IPS-18a (cell line): ENCODE measurements at regions not wholly inside any gene's neighbourhood (a gene's known extent, or its start where the extent isn't known, plus 50 kb on each side); places are given as distances from the start of the nearest gene placed in this dataset.
"Not testable (repeated sequence)": the region's sequence is repeated elsewhere in the genome, so short reads cannot be mapped to it uniquely, and the experiment has no call there.

Experiments
- H3K27ac ChIP-seq: one replicate; pipeline ENCODE4 v1.5.1; 2013; ENCODE audit warnings: low read length
- H3K27me3 ChIP-seq: one replicate; pipeline ENCODE4 v1.6.1; 2013; ENCODE audit warnings: mild to moderate bottlenecking, low read length; ENCODE audit not compliant: control insufficient read depth, insufficient read depth
- H3K36me3 ChIP-seq: one replicate; pipeline ENCODE4 v1.6.1; 2013; ENCODE audit warnings: low read depth, low read length; ENCODE audit not compliant: control insufficient read depth
- H3K4me1 ChIP-seq: one replicate; pipeline ENCODE4 v1.6.1; 2013; ENCODE audit warnings: low read depth, low read length; ENCODE audit not compliant: control insufficient read depth
- H3K4me3 ChIP-seq: one replicate; pipeline ENCODE4 v1.5.1; 2013; ENCODE audit warnings: low read length
- H3K9ac ChIP-seq: one replicate; pipeline ENCODE4 v1.6.1; 2013; ENCODE audit warnings: mild to moderate bottlenecking, low read length, moderate library complexity
- H3K9me3 ChIP-seq: one replicate; pipeline ENCODE4 v1.6.1; 2013; ENCODE audit warnings: low read depth, low read length; ENCODE audit not compliant: control insufficient read depth

DNA sequence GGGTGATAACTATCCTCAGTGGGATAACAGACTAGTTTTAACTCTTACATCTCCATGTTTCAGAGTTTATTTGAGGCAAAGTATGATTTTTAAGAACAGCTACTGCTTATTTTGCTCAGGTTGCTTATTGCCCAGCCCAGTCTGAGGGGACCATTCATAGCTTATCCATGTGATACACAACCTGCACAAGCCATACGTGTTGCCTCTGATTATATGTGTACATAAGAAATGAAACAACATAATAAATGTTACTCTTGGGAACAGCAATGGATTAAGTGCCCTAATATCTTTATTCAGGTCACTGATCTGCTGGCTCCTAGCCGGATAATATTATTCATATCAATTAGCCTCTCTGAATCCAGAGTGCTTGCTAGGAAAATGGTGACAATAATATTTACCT, 236.2 kb downstream of the CGGBP1 start:
- Histone ChIP-seq H3K4me3 (no peak overlapping the region), H3K4me1 (no peaks in the 10 kb centered on the region), H3K36me3 (no peaks in the 10 kb centered on the region), H3K27ac (no peak overlapping the region), H3K27me3 (no peaks in the 10 kb centered on the region), H3K9me3 (no peaks in the 10 kb centered on the region), H3K9ac (no peak overlapping the region)

DNA sequence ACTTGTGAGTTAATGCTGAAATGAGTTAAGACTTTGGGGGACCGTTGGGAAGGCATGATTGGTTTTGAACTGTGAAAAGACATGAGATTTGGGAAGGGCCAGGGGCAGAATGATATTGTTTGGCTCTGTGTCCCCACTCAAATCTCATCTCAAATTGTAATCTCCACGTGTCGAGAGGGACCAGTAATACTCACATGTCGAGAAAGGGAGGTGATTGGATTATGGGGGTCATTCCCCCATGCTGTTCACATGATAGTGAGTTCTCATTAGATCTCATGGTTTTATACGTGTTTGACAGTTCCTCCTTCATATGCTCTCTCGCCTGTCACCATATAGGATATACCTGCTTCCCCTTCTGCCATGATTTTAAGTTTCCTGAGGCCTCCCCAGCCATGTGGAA, 245.3 kb downstream of the CGGBP1 start:
- not testable (repeated sequence) for H3K9me3 ChIP-seq, H3K27me3 ChIP-seq, H3K4me1 ChIP-seq, H3K27ac ChIP-seq, H3K4me3 ChIP-seq, H3K36me3 ChIP-seq, H3K9ac ChIP-seq

DNA sequence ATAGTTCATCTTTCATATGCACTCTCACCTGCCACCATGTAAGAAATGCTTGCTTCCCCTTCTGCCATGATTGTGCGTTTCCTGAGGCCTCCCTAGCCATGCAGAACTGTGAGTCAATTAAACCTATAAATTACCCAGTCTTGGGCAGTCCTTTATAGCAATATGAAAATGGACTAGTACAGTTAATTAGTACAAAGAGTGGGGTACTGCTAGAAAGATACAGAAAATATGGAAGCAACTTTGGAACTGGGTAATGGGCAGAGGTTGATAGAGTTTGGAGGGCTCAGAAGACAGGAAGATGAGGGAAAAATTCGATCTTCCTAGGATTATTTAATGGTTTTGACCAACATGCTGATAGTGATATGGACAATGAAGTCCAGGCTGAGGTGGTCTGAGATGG, 246.9 kb downstream of the CGGBP1 start:
- H3K4me3 ChIP-seq = no peak overlapping the region
- no peaks in the 10 kb centered on the region for H3K4me1 ChIP-seq
- H3K9ac ChIP-seq = no peak overlapping the region
- H3K27me3 ChIP-seq = no peaks in the 10 kb centered on the region
- no peaks in the 10 kb centered on the region for H3K36me3 ChIP-seq
- no peaks in the 10 kb centered on the region for H3K9me3 ChIP-seq
- H3K27ac ChIP-seq = no peak overlapping the region

DNA sequence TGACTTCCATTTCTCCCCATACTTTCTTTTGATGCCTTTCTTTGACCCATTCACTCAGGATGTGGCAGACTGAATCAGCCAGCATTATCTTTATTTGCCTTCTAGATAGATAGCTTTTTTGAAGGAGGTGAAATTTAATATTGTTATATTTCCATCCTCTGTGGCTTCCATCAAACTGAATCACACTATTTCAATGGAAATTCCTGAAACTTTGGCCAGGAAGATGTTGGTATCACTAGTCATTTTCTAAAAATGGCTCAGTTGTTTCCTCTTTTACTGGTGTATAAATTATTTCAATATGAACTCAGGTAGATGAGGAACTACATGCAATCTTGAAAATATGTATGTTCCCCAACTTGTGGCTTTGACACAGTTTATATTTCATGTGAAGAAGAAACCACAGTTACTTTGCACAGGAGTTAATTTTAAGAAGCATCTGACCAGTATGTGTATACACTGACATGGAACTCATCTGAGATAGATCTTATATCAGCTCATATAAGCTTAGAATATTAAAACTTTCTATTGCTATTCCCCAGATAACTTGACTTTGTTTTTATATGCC, 248.3 kb downstream of the CGGBP1 start:
- H3K27me3 ChIP-seq = no peaks in the 10 kb centered on the region
- no peaks in the 10 kb centered on the region for H3K4me1 ChIP-seq
- H3K9me3 ChIP-seq = no peaks in the 10 kb centered on the region
- H3K4me3 ChIP-seq = no peak overlapping the region
- no peak overlapping the region for H3K27ac ChIP-seq
- H3K36me3 ChIP-seq = no peaks in the 10 kb centered on the region
- no peak overlapping the region for H3K9ac ChIP-seq

DNA sequence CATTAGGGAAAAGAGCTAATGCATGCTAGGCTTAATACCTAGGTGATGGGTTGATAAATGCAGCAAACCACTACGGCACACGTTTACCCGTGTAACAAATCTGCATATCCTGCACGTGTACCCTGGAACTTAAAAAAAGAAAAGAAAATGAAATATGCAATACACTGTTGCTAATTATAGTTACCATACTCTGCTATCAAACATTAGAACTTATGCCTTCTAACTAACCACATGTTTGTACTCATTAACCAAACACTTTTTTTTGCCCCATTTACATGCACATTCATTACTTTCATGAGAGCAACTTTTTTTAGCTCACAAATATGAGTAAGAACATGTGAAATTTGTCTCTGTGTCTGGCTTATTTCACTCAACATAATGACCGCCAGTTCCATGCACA, 253.1 kb downstream of the CGGBP1 start:
- no peaks in the 10 kb centered on the region for H3K36me3 ChIP-seq
- no peaks in the 10 kb centered on the region for H3K4me1 ChIP-seq
- no peaks in the 10 kb centered on the region for H3K9me3 ChIP-seq
- H3K27ac ChIP-seq = no peak overlapping the region
- no peaks in the 10 kb centered on the region for H3K27me3 ChIP-seq
- H3K4me3 ChIP-seq = no peak overlapping the region
- no peak overlapping the region for H3K9ac ChIP-seq

DNA sequence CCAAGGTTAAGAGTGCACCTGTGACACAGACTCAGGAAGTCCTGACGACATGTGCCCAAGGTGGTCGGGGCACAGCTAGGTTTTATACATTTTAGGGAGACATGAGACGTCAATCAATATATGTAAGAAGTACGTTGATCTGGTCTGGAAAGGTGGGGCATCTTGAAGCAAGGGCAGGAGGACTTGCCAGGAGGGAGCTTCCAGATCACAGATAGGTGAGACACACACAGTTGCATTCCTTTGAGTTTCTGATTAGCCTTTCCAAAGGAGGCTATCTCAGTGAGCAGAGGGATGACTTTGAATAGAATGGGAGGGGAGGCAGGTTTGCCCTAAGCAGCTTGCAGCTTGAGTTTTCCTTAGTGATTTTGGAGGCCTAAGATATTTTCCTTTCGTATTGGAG, 257.4 kb downstream of the CGGBP1 start:
- Histone ChIP-seq H3K4me3 (no peak overlapping the region), H3K36me3 (no peaks in the 10 kb centered on the region), H3K9ac (no peak overlapping the region), H3K27me3 (no peaks in the 10 kb centered on the region), H3K9me3 (no peaks in the 10 kb centered on the region), H3K4me1 (no peaks in the 10 kb centered on the region), H3K27ac (no peak overlapping the region)

DNA sequence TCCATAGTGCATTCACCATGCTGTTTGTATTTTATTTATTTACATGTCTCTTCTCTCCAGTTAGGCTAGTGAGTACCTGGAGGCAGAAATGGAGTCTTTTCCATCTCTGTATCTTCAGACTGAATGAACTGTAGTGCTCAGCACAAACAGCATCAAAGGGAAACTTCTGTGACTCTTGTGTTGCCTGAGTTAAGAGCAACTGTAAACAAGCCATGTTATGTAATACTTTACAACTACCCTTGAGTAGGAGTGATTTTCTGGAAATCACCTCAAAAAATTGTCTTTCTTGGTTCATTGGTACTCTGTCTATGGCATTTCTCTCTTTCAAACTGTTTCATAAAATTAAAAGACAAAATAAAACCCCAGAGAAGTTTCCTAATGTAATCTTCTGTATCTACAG, 258.3 kb downstream of the CGGBP1 start:
- Histone ChIP-seq H3K9me3 (no peaks in the 10 kb centered on the region), H3K27ac (no peak overlapping the region), H3K9ac (no peak overlapping the region), H3K36me3 (no peaks in the 10 kb centered on the region), H3K4me1 (no peaks in the 10 kb centered on the region), H3K4me3 (no peak overlapping the region), H3K27me3 (no peaks in the 10 kb centered on the region)

DNA sequence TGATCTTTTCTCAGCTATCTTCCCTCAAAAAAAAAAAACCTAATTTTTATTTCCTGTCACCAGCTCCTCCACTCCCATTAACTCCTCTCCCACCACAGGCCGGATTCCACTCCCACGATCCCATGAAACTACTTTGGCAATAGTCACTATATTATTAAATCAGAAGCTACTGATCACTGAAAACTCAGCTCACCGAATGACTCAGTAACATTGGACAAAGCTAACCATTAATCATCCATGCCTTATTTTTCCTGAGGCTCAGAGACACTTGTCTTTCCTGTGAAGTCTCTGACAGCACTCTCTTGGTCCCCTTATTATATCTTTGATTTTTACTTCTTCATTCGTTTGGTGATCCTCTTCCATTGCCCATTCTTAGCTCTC, 260.2 kb downstream of the CGGBP1 start:
- H3K9ac ChIP-seq = no peak overlapping the region
- no peaks in the 10 kb centered on the region for H3K4me1 ChIP-seq
- no peaks in the 10 kb centered on the region for H3K36me3 ChIP-seq
- peaks cover 10% of the 10 kb centered on the region for H3K27me3 ChIP-seq
- no peak overlapping the region for H3K27ac ChIP-seq
- no peak overlapping the region for H3K4me3 ChIP-seq
- H3K9me3 ChIP-seq = no peaks in the 10 kb centered on the region

DNA sequence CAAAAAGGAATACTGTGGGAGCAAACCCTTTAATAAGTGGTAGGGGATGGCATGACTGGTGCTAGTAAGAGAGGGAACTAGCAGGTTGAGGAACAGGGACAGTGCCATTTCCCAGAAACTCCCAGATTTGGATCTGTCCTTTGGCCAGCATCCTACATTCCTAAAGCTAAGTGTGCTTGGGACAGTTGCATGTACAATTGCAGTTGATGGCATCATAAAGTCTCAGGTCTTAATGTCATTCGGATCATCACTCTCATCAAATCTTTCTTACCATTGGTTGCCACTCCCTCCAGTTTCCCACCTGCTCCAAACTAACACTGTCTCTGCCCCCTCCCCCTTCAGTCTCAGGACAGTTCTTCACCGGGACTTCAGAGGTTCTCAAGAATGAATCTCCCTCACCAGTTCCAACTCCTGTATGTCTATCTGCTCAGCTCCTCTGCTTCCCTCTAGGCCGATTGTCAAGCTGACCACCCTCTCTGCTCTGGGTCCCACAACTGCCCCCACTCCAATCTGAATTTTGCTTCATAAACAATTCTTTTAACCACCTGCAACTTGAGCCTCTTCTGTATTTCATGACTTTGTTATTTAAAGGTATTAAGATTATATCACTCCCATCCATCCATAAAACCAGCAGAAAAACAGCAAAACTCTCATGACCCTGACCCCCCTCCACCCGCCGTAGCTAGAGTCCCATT, 260.8 kb downstream of the CGGBP1 start:
- Histone ChIP-seq H3K9ac (no peak overlapping the region), H3K9me3 (no peaks in the 10 kb centered on the region), H3K4me1 (no peaks in the 10 kb centered on the region), H3K27me3 (peaks cover 16% of the 10 kb centered on the region), H3K36me3 (no peaks in the 10 kb centered on the region), H3K27ac (no peak overlapping the region), H3K4me3 (no peak overlapping the region)

DNA sequence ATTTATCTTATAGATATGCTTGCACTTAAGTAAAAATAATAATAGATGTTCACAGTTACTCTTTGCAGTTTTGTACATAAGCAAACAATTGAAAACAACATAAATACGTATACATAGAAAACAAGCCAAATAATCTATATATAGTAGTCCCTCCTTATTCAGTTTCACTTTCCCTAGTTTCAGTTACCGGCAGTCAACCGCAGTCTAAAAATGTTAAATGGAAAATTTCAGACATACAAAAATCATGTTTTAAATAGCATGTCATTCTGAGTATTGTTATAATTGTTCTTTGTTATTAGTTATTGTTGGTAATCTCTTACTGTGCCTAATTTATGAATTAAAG, 262.0 kb downstream of the CGGBP1 start:
- no peak overlapping the region for H3K9ac ChIP-seq
- H3K27me3 ChIP-seq = peaks cover 27% of the 10 kb centered on the region
- no peak overlapping the region for H3K27ac ChIP-seq
- no peaks in the 10 kb centered on the region for H3K4me1 ChIP-seq
- H3K36me3 ChIP-seq = no peaks in the 10 kb centered on the region
- H3K4me3 ChIP-seq = no peak overlapping the region
- no peaks in the 10 kb centered on the region for H3K9me3 ChIP-seq

DNA sequence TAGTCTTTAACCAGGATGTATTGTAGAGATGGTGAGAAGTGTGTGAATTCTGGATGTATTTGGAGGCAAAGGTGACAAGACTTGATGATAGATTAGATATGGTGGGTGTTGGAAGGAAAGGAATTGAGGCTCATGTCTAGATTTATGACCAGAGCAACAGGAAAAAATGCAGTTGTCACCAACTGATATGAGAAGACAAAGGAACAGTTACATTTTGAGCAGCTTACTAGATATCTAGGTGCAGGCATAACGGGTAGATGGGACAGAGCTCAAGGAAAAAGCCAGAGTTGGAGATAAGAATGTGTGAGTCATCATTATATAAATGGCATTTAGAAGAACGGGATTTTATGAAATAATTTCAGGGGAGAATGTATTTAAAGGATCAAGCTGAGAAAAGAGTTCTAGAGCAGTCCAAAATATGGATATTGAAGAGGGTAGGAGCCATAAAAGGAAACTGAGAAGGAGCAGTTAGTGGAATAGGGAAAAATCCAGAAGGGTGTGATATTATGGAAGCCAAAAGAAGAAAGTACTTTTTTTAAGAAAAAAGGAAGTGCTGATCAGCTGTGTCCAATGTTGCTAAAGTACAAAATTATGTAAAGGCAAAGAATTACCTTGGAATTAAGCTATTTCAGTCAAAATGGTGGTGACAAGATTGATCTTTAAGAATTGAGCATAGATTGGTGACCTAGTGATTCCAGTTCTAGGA, 262.5 kb downstream of the CGGBP1 start:
- no peaks in the 10 kb centered on the region for H3K4me1 ChIP-seq
- H3K27me3 ChIP-seq = peaks cover 32% of the 10 kb centered on the region
- H3K36me3 ChIP-seq = no peaks in the 10 kb centered on the region
- no peak overlapping the region for H3K4me3 ChIP-seq
- no peaks in the 10 kb centered on the region for H3K9me3 ChIP-seq
- no peak overlapping the region for H3K27ac ChIP-seq
- H3K9ac ChIP-seq = no peak overlapping the region

DNA sequence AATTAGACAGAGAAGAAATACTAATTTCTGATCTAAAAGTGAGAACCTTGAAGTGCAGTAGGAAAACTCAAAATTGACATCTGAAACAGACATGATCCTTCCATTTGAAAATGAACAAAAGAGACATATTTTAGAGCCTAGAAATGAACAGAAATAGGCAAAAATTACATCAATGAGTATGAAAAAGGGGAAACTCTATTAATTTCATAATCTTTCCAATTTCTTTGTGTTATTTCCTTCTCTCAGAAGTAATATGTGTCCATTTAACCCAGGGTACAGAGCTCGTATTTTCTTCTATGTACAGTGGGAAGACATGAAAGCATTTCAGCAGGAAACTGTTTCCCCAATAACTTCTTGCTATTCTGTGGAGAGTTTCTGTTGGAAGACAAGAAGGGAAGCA, 263.1 kb downstream of the CGGBP1 start:
- Histone ChIP-seq H3K4me1 (no peaks in the 10 kb centered on the region), H3K9ac (no peak overlapping the region), H3K27ac (no peak overlapping the region)

More for the DNA sequence above, 263.1 kb downstream of the CGGBP1 start:
- Histone ChIP-seq H3K36me3 (no peaks in the 10 kb centered on the region), H3K27me3 (peaks cover 38% of the 10 kb centered on the region), H3K4me3 (no peak overlapping the region), H3K9me3 (no peaks in the 10 kb centered on the region)
